GM12872 (cell line): ENCODE measurements at regions not wholly inside any gene's neighbourhood (a gene's known extent, or its start where the extent isn't known, plus 50 kb on each side); places are given as distances from the start of the nearest gene placed in this dataset.

Experiments
- TF ChIP-seq, protein P1 (sequence below): IDR thresholded peaks from 3 replicates; pipeline ENCODE4 v1.5.1; 2011; ENCODE audit warnings: low read depth, mild to moderate bottlenecking, low read length, moderate library complexity; ENCODE audit not compliant: insufficient read depth

DNA sequence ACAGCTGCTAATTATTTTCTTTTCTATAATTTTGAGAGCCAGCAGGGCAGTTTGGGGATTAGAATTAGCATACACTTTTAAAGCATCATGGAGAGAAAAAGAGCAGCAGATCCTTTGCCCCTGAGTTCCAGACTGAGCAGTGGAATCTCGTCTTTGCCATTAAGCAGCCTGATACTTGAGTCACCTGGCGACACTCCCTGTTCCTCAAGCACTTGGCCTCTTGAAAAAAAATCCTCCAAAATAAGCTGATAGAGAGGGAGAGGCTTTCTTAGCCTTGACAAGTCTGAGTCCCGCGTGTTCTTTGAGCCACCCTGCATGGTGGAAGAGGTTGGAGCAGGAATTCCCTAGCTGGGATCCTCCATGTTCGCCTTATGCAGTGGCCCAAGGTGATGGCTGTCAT lies 398.3 kb downstream of the IRX2 start:
- TF ChIP-seq, protein P1, sequence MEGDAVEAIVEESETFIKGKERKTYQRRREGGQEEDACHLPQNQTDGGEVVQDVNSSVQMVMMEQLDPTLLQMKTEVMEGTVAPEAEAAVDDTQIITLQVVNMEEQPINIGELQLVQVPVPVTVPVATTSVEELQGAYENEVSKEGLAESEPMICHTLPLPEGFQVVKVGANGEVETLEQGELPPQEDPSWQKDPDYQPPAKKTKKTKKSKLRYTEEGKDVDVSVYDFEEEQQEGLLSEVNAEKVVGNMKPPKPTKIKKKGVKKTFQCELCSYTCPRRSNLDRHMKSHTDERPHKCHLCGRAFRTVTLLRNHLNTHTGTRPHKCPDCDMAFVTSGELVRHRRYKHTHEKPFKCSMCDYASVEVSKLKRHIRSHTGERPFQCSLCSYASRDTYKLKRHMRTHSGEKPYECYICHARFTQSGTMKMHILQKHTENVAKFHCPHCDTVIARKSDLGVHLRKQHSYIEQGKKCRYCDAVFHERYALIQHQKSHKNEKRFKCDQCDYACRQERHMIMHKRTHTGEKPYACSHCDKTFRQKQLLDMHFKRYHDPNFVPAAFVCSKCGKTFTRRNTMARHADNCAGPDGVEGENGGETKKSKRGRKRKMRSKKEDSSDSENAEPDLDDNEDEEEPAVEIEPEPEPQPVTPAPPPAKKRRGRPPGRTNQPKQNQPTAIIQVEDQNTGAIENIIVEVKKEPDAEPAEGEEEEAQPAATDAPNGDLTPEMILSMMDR, result no peak

DNA sequence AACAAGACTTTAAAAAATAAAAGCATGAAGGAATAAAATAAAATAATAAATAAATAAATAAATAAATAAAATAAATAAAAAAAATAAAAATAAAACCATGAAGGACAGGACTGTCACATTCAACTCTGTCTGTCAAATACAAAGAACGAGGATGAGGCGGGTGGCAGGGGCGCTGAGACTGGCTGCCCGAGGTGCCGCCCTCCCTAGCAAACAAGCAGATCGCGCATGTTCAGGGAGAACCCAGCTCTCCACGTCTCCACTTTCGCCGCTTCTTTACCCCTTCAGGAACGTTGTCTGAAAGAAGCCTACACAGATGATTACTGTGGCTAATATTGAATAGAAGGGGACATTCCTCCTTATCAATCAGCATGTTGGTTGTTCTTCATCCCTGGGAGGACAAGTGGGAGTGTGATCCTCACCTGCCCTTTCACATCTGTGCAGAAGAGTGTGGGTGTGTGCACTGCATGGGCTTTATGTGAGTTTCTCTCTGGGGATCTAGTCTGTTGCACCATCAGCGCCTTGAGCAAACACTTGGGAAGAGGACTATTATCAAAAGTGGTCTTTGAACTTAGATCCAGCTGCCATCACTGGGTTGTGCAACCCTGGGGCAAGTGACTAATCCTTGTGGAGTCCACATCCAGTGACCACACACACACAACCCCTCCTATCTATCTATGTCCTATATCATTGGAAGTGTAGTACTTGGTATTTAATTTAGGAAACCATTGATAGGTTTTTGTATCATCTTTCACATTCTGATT lies 399.2 kb downstream of the IRX2 start:
- TF ChIP-seq, protein P1, result no peak

DNA sequence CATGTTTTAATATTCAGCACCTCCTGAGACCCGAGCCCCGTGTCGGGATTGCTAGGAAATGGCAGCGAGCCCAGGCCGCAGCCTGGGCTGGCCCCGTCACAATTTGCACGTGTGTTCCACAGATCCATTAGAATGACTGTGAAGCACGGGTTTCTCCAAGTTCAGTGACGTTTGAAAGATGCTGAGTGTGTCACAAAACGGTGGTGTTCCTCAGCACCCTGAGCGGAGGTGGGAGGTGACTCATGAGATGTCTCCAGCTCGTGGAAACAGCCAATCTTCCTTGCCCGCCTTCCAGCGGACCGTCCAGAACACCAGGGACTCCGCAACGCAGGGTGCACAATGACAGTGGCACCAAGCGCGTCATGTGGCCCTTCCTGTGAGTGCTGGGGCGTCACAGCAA lies 412.8 kb downstream of the IRX2 start:
- TF ChIP-seq, protein P1, result no peak

DNA sequence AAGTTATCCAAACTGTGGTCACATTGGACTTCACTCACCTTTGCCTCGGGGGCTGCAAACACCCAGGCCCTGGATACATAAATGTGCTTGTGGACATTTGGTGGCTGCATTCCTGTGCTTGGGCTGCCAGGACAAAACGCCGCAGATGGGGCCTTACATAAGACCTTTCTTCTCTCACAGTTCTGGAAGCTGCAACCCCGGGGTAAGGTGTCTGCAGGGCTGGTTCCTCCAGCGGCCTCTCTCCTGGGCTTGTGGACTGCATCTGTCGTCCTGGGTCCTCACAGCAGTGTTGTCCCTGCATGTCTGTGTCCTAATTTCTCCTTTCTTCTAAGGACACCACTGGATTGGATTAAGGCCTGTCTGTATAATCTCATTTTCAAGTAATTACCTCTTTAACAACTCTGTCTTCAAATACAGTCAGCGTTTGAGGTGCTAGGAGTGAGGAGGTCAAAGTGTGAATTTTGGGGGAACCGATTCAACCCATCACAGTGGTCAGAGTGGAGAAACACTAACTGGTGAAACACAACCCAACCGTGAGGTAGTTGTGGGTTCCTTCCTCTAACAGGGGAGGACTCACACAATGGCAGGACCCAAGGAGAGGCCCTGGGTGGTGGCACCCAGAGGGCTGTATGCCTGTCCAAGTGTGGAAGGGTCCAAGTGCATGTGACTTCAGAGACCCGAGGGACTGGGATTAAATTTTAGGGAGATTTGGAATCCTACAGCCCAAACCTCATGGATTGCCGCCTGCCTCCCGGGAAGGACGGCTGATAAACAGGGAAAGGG lies 415.6 kb downstream of the IRX2 start:
- TF ChIP-seq, protein P1, result no peak

DNA sequence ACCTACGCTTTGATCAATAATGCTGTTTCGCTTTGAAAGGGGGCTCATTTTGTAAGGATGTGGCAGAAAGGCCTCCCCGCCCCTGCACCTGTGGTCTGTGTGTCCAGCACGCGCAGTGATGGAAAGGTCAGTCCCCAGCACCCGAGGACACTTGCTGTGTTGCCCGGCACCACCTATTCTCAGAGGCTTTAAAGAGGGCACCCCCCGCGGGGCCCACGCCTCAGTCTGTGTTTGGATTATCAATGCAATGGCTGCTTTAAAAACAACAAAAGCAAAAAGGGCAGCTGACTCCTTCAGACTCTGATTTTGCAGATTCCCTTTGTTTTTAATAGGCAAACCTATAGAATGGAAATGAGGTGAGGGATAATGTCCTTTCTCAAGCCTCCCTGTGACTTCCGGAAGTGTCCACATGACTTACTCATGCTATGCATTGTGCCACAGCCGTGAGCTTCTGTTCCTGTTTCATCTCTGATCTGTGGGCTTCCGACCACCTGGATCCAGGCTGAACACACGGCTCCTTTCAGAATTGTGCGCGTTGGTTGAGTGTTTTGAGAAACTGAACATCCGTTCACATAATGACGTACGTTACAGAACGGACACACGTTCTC lies 416.2 kb downstream of the IRX2 start:
- TF ChIP-seq, protein P1, result no peak

DNA sequence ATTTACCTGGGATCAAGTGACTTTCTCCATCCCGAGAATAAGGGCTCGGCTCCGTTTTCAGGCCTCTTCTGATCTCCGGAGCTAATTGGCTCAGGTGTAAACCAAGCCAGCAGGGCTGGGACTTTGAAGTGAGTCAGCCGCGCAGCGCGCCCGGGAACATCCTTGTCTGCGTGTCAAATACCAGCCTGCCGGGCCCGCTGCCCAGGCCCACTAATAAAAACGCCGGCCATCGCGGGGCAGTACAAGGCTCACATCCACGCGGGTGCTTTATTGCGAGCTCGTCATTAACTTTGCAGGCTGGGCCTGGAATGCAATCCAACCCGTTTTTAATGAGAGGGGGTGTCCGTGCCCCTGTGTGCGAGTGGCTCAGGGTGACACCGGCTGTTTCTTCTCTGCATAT lies 416.8 kb downstream of the IRX2 start:
- TF ChIP-seq, protein P1, result no peak

DNA sequence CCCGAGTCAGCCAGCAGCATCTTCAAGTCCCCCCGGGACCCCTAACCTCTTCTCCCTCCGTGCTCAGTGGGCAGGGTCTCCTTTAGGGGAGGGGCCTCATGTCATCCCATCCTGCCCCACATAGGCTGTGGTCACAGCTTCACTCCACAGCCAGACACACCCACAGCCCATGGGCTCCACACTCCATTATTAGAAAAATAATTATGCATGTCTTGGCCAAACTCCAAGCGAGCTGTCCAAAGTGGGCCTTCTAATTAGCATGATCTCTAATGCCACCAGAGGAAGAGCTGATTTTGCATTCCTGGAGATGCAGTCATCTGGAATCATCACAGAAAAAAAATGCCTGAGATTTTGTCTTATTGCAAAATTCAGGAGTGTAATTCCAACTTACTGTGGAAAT lies 418.2 kb downstream of the IRX2 start:
- TF ChIP-seq, protein P1, result no peak
